Suprapubic skin (tissue), 4 donors: ENCODE measurements at regions not wholly inside any gene's neighbourhood (a gene's known extent, or its start where the extent isn't known, plus 50 kb on each side); places are given as distances from the start of the nearest gene placed in this dataset.

ENCODE experiments used
- CTCF ChIP-seq, 2 donors: fragments of 200-600 bp in 1 of 2; fragments of 450-650 bp in 1 of 2; sonication (generic) in 1 of 2; IDR thresholded peaks; one replicate each; pipeline ENCODE4 v1.5.1; 2016 to 2019; ENCODE audit warnings: antibody characterized with exemption in 2 of 2, mild to moderate bottlenecking in 1 of 2, moderate library complexity in 1 of 2
- EP300 ChIP-seq: sonication (generic); formaldehyde crosslinking; IDR thresholded peaks from one replicate; pipeline ENCODE4 v1.6.1; 2017; ENCODE audit warnings: antibody characterized with exemption
- POLR2A ChIP-seq, 2 donors: fragments of 450-650 bp; IDR thresholded peaks; one replicate each; pipeline ENCODE4 v1.6.1; 2017; ENCODE audit warnings: antibody characterized with exemption in 2 of 2, mild to moderate bottlenecking in 2 of 2, moderate library complexity in 2 of 2
- POLR2AphosphoS5 ChIP-seq, 3 donors: sonication (generic); formaldehyde crosslinking; IDR thresholded peaks; one replicate each; pipeline ENCODE4 v1.6.1; 2017; ENCODE audit warnings: antibody characterized with exemption in 3 of 3

GRCh38 chr15:39312984-39313383, 267.9 kb upstream of the THBS1 start:
- TF ChIP-seq POLR2A (IDR thresholded peaks at IDR 0.05) (no peak), CTCF (IDR thresholded peaks at IDR 0.05) (no peak), POLR2AphosphoS5 (IDR thresholded peaks at IDR 0.05) (no peak), EP300 (no peak)
